K562 (cell line): ENCODE measurements at regions not wholly inside any gene's neighbourhood (a gene's known extent, or its start where the extent isn't known, plus 50 kb on each side); places are given as distances from the start of the nearest gene placed in this dataset.

ENCODE experiments used
- ATAC-seq: fragments of 200-7000 bp; cut with Tn5 transposase; 3 replicates; pipeline ENCODE4 v1.9.1; 2020; ENCODE audit warnings: moderate library complexity
- BruUV-seq: library from RNA; stranded (reverse); fragments of 400-500 nt; replicated peaks from 2 replicates; lab custom pipeline; 2021; lab: Mats Ljungman, UMichigan
- CTCF ChIA-PET: fragments of 300-600 bp; formaldehyde crosslinking; extraction: SDS; loops from one replicate; lab custom pipeline; 2021; ENCODE audit warnings: low intra/inter-chr PET ratio; lab: Yijun Ruan, JAX
- POLR2A ChIA-PET: fragments of 300-600, 350-650 bp; sonication (Branson Sonifier 250); formaldehyde crosslinking; extraction: SDS; loops from one replicate; lab custom pipeline; 2021; ENCODE audit warnings: antibody characterized with exemption, inconsistent platforms; lab: Yijun Ruan, JAX
- DNase-seq, 4 experiments: peaks; one replicate each; pipeline versions ENCODE4 v3.0.0 to v3.0.0-alpha.2; 2011 to 2018; ENCODE audit warnings: low spot score in 3 of 4, mixed read lengths in 3 of 4; ENCODE audit errors: extremely low read depth in 1 of 4
- FAIRE-seq: peaks from 2 replicates; lab custom pipeline; 2011; peaks lifted over from hg19 to GRCh38; lab: Jason Lieb, UNC
- H2AFZ ChIP-seq: 2 replicates; pipeline ENCODE4 v1.6.0; 2011; ENCODE audit warnings: low read depth, low read length, control low read depth, inconsistent platforms
- H3K27ac ChIP-seq: fragments of 200-600 bp; 3 replicates; pipeline ENCODE4 v1.8.0; 2011; ENCODE audit warnings: low read depth, mild to moderate bottlenecking, control low read depth, inconsistent platforms, low read length, moderate library complexity, mixed read lengths; ENCODE audit errors: extremely low read depth
- H3K27me3 ChIP-seq, 2 experiments: fragments of 300-600 bp in 1 of 2; 2 replicates in 1 of 2; 3 replicates in 1 of 2; pipeline versions ENCODE4 v1.6.0 to v1.8.0; 2011; ENCODE audit warnings: inconsistent platforms in 2 of 2, low read length in 2 of 2, mild to moderate bottlenecking in 1 of 2, mixed read lengths in 1 of 2, moderate library complexity in 1 of 2; ENCODE audit not compliant: control insufficient read depth in 2 of 2, insufficient read depth in 2 of 2
- H3K36me3 ChIP-seq: fragments of 300-600 bp; 3 replicates; pipeline ENCODE4 v1.8.0; 2011; ENCODE audit warnings: mild to moderate bottlenecking, low read length, inconsistent platforms; ENCODE audit not compliant: control insufficient read depth, insufficient read depth
- H3K4me1 ChIP-seq, 2 experiments: fragments of 200-600 bp in 1 of 2; replicated peaks in 1 of 2; 2 replicates in 1 of 2; 3 replicates in 1 of 2; pipeline versions ENCODE4 v1.5.1 to v1.8.0; 2011; ENCODE audit warnings: inconsistent platforms in 2 of 2, low read length in 2 of 2, mild to moderate bottlenecking in 1 of 2, mixed read lengths in 1 of 2, moderate library complexity in 1 of 2; ENCODE audit not compliant: control insufficient read depth in 2 of 2, insufficient read depth in 2 of 2
- H3K4me2 ChIP-seq: 2 replicates; pipeline ENCODE4 v1.6.1; 2011; ENCODE audit warnings: low read length, control low read depth, inconsistent platforms, mixed read lengths; ENCODE audit not compliant: insufficient read depth
- H3K4me3 ChIP-seq: fragments of 200-600 bp; sonication (generic), shearing (Covaris generic); 2 replicates; pipeline ENCODE4 v1.5.1; 2016; ENCODE audit warnings: control low read depth, inconsistent platforms
- H3K79me2 ChIP-seq: fragments of 200-600 bp; 3 replicates; pipeline ENCODE4 v1.8.0; 2011; ENCODE audit warnings: low read length, inconsistent platforms; ENCODE audit not compliant: control insufficient read depth, insufficient read depth
- H3K9ac ChIP-seq, 2 experiments: 2 replicates each; pipeline versions ENCODE4 v1.6.0 to v1.6.1; 2011; ENCODE audit warnings: low read depth in 2 of 2, low read length in 2 of 2, control low read depth in 1 of 2, inconsistent platforms in 1 of 2, mild to moderate bottlenecking in 1 of 2, mixed read lengths in 1 of 2; ENCODE audit not compliant: insufficient read depth in 1 of 2
- H3K9me1 ChIP-seq: one replicate; pipeline ENCODE4 v1.6.0; 2011; ENCODE audit warnings: inconsistent platforms, mild to moderate bottlenecking, low read length, moderate library complexity; ENCODE audit not compliant: control insufficient read depth, insufficient read depth
- H3K9me3 ChIP-seq: replicated peaks from 2 replicates; pipeline ENCODE4 v1.5.1; 2011; ENCODE audit warnings: low read depth, low read length, inconsistent platforms; ENCODE audit not compliant: control insufficient read depth, insufficient read depth
- H4K20me1 ChIP-seq: replicated peaks from 2 replicates; pipeline ENCODE4 v1.6.1; 2011; ENCODE audit warnings: low read length, inconsistent platforms, mixed read lengths; ENCODE audit not compliant: control insufficient read depth, insufficient read depth
- FOXJ3 ChIP-seq: sonication (generic); formaldehyde crosslinking; IDR thresholded peaks from 2 replicates; pipeline ENCODE4 v1.4.0; 2020; ENCODE audit warnings: mild to moderate bottlenecking, missing genetic modification reagents
- GATAD2B ChIP-seq: fragments of 450-650 bp; IDR thresholded peaks from 2 replicates; pipeline ENCODE4 v1.6.1; 2017; ENCODE audit warnings: mild to moderate bottlenecking, borderline replicate concordance
- ID3 ChIP-seq, 2 experiments: fragments of 250-450 bp in 1 of 2; fragments of 450-650 bp in 1 of 2; sonication (Bioruptor Pico) in 1 of 2; IDR thresholded peaks; 2 replicates each; pipeline versions ENCODE4 v1.6.1 to v1.8.0; 2016 to 2021; ENCODE audit warnings: mild to moderate bottlenecking in 2 of 2, moderate library complexity in 2 of 2, missing compliant biosample characterization in 1 of 2, missing genetic modification characterization in 1 of 2
- IRF1 ChIP-seq: sonication (generic); formaldehyde crosslinking; IDR thresholded peaks from 2 replicates; pipeline ENCODE4 v1.8.0; 2022; ENCODE audit warnings: missing genetic modification reagents, mild to moderate bottlenecking, borderline replicate concordance
- KAT2B ChIP-seq: IDR thresholded peaks from one replicate; pipeline ENCODE4 v1.6.1; 2012; ENCODE audit warnings: low read depth, mild to moderate bottlenecking, control low read depth, inconsistent platforms, low read length, moderate library complexity
- MLX ChIP-seq, 2 experiments: fragments of 450-650 bp in 1 of 2; sonication (generic) in 1 of 2; formaldehyde crosslinking; conservative IDR thresholded peaks; 2 replicates each; pipeline versions ENCODE4 v1.4.0 to v1.8.1; 2020 to 2022; ENCODE audit warnings: mild to moderate bottlenecking in 1 of 2, missing genetic modification reagents in 1 of 2
- PTBP1 ChIP-seq: fragments of 200-400 bp; formaldehyde crosslinking; IDR thresholded peaks from 2 replicates; pipeline ENCODE4 v1.6.1; 2017; ENCODE audit warnings: low read depth, low read length
- RNF219 ChIP-seq: fragments of 250-450 bp; sonication (Bioruptor Pico); IDR thresholded peaks from 2 replicates; pipeline ENCODE4 v1.5.0; 2022; ENCODE audit warnings: mild to moderate bottlenecking
- SRSF1 ChIP-seq: fragments of 200-400 bp; formaldehyde crosslinking; IDR thresholded peaks from 2 replicates; pipeline ENCODE4 v1.6.1; 2017; ENCODE audit warnings: mild to moderate bottlenecking, low read depth, low read length, moderate library complexity
- THRA ChIP-seq: fragments of 450-650 bp; IDR thresholded peaks from 2 replicates; pipeline ENCODE4 v1.6.1; 2017; ENCODE audit warnings: mild to moderate bottlenecking, moderate library complexity
- THRAP3 ChIP-seq: fragments of 450-650 bp; IDR thresholded peaks from 2 replicates; pipeline ENCODE4 v1.6.1; 2016; ENCODE audit warnings: mild to moderate bottlenecking, inconsistent platforms, borderline replicate concordance
- TRIM24 ChIP-seq, 2 experiments: fragments of 450-650 bp; IDR thresholded peaks; 2 replicates each; pipeline ENCODE4 v1.6.1; 2016
- ZNF740 ChIP-seq, 3 experiments: fragments of 200-800 bp in 1 of 3; sonication (Bioruptor generic) in 1 of 3; sonication (generic) in 1 of 3; formaldehyde crosslinking in 1 of 3; IDR thresholded peaks; 2 replicates each; pipeline versions ENCODE4 v1.6.1 to v1.8.0; 2016 to 2022; ENCODE audit warnings: mild to moderate bottlenecking in 2 of 3, missing compliant biosample characterization in 2 of 3, missing genetic modification characterization in 2 of 3, missing genetic modification reagents in 1 of 3
- WGBS: fragments of 100-300 bp; shearing (Covaris generic); methylation state at CpG from one replicate; pipeline ENCODE4 v1.1.6; 2016; ENCODE audit warnings: low coverage, mixed read lengths; ENCODE audit not compliant: insufficient coverage; ENCODE audit errors: missing lambda C conversion rate; 5-methylcytosine and 5-hydroxymethylcytosine counted together
- in situ Hi-C: fragments of 300-500 bp; cut with MboI; formaldehyde crosslinking; loops from 4 replicates; pipeline ENCODE4 v1.15.0; 2018; ENCODE audit warnings: inconsistent platforms, mixed read lengths
- intact Hi-C: fragments of 100-400 bp; cut with micrococcal nuclease; formaldehyde crosslinking; loops from 2 replicates; pipeline ENCODE4 v1.14.2; 2022

GRCh38 chr16:75837681-75838080 is 111.4 kb upstream of the CPHXL start (continued):
- no peak for TF ChIP-seq RNF219 (CRISPR knock-in tag)
- no peak for TF ChIP-seq THRA

GRCh38 chr16:75841517-75841916 is 115.2 kb upstream of the CPHXL start:
- Histone ChIP-seq H2AFZ (no peak overlapping the region), H3K9me3 (no peaks in the 10 kb centered on the region), H3K4me1 (no peaks in the 10 kb centered on the region), H3K9me1 (no peaks in the 10 kb centered on the region), H3K4me3 (no peak overlapping the region), H3K4me2 (no peak overlapping the region), H3K36me3 (no peaks in the 10 kb centered on the region), H3K27me3 (no peaks in the 10 kb centered on the region), H3K27ac (no peak overlapping the region), H4K20me1 (no peaks in the 10 kb centered on the region), H3K9ac (no peak overlapping the region), H3K79me2 (no peaks in the 10 kb centered on the region)
- WGBS = 0% methylated on average over 1 of the region's 1 CpG
- no TSS peak for BruUV-seq
- ChIA-PET POLR2A (no interaction called here), CTCF (no interaction called here)
- no peak for ATAC-seq
- no peak for FAIRE-seq
- intact Hi-C loops (no loop called here), in situ Hi-C loops (no loop called here)
- no peak for DNase-seq
- no peak for TF ChIP-seq IRF1 (CRISPR knock-in tag)
- TF ChIP-seq THRAP3 = no peak
- no peak for TF ChIP-seq SRSF1
- no peak for TF ChIP-seq MLX (CRISPR knock-in tag; conservative IDR thresholded peaks at IDR 0.05)
- TF ChIP-seq KAT2B = no peak
- no peak for TF ChIP-seq ZNF740 (CRISPR knock-in tag; IDR thresholded peaks at IDR 0.05)
- no peak for TF ChIP-seq ZNF740 (tag; IDR thresholded peaks at IDR 0.05)
- no peak for TF ChIP-seq PTBP1
- no peak for TF ChIP-seq TRIM24 (IDR thresholded peaks at IDR 0.05)
- no peak for TF ChIP-seq GATAD2B
- no peak for TF ChIP-seq ID3 (CRISPR knock-in tag; IDR thresholded peaks at IDR 0.05)
- TF ChIP-seq ID3 (tag; IDR thresholded peaks at IDR 0.05) = no peak
- TF ChIP-seq FOXJ3 (CRISPR knock-in tag) = no peak
